Nephron (organoid): ENCODE measurements at regions not wholly inside any gene's neighbourhood (a gene's known extent, or its start where the extent isn't known, plus 50 kb on each side); places are given as distances from the start of the nearest gene placed in this dataset.

ENCODE experiments used
- H3K27ac Mint-ChIP-seq, 3 experiments: 2 replicates each; pipeline ENCODE4 v1.8.0; 2020; ENCODE audit warnings: mixed read lengths in 3 of 3, mild to moderate bottlenecking in 2 of 3, moderate library complexity in 1 of 3
- H3K27me3 Mint-ChIP-seq: 2 replicates; pipeline ENCODE4 v1.8.0; 2021; ENCODE audit warnings: low read depth, mild to moderate bottlenecking, moderate library complexity, mixed read lengths
- H3K36me3 Mint-ChIP-seq: 2 replicates; pipeline ENCODE4 v1.8.0; 2020; ENCODE audit warnings: low read depth, mixed read lengths
- H3K4me1 Mint-ChIP-seq: 2 replicates; pipeline ENCODE4 v1.8.0; 2020; ENCODE audit warnings: mixed read lengths
- H3K4me3 Mint-ChIP-seq, 3 experiments: 2 replicates each; pipeline ENCODE4 v1.8.0; 2020; ENCODE audit warnings: mild to moderate bottlenecking in 3 of 3, mixed read lengths in 3 of 3, moderate library complexity in 2 of 3
- H3K9me3 Mint-ChIP-seq: 2 replicates; pipeline ENCODE4 v1.8.0; 2020; ENCODE audit warnings: mixed read lengths
- CTCF ChIP-seq, 3 experiments: fragments of 200-600 bp; sonication (generic); IDR thresholded peaks; one replicate each; pipeline ENCODE4 v1.5.0; 2021; ENCODE audit warnings: antibody characterized with exemption in 3 of 3; ENCODE audit not compliant: unreplicated experiment in 3 of 3

- Mint-ChIP-seq H3K27me3 (peaks cover 47% of the 10 kb centered on the region), H3K4me3 (no peak overlapping the region), H3K4me1 (peaks cover 58% of the 10 kb centered on the region), H3K27ac (peak overlapping the region; percentile 63 to 100 (median 99)), H3K9me3 (peaks cover 6% of the 10 kb centered on the region), H3K36me3 (peaks cover 3% of the 10 kb centered on the region)
- no peak for TF ChIP-seq CTCF (IDR thresholded peaks at IDR 0.05; ENCODE audit: unreplicated experiment in 3 of 3)
Measured at GRCh38 chr3:128551867-128552266, 58.9 kb upstream of the GATA2 start.

- peaks cover 43% of the 10 kb centered on the region for H3K27me3 Mint-ChIP-seq
- H3K36me3 Mint-ChIP-seq, result peaks cover 3% of the 10 kb centered on the region
- peaks cover 6% of the 10 kb centered on the region for H3K9me3 Mint-ChIP-seq
- TF ChIP-seq CTCF (IDR thresholded peaks at IDR 0.05; ENCODE audit: unreplicated experiment in 3 of 3), result no peak
- peaks cover 58% of the 10 kb centered on the region for H3K4me1 Mint-ChIP-seq
- H3K4me3 Mint-ChIP-seq, result no peak overlapping the region
- H3K27ac Mint-ChIP-seq, result peak overlapping the region; percentile 63 to 100 (median 99)
Measured at GRCh38 chr3:128551451-128551850, 58.5 kb upstream of the GATA2 start.

- TF ChIP-seq CTCF (IDR thresholded peaks at IDR 0.05; ENCODE audit: unreplicated experiment in 3 of 3), result no peak
- Mint-ChIP-seq H3K4me3 (no peak overlapping the region), H3K9me3 (peaks cover 6% of the 10 kb centered on the region), H3K4me1 (peaks cover 57% of the 10 kb centered on the region), H3K27me3 (peaks cover 36% of the 10 kb centered on the region), H3K27ac (peak overlapping the region; percentile 63 to 100 (median 99)), H3K36me3 (peaks cover 3% of the 10 kb centered on the region)
Measured at GRCh38 chr3:128550471-128551126, 57.6 kb upstream of the GATA2 start.

GRCh38 chr3:128550113-128550440 lies 57.1 kb upstream of the GATA2 start:
- H3K4me3 Mint-ChIP-seq, result no peak overlapping the region
- peaks cover 3% of the 10 kb centered on the region for H3K36me3 Mint-ChIP-seq
- peaks cover 57% of the 10 kb centered on the region for H3K4me1 Mint-ChIP-seq
- no peak for TF ChIP-seq CTCF (IDR thresholded peaks at IDR 0.05; ENCODE audit: unreplicated experiment in 3 of 3)
- peak overlapping the region; percentile 99 to 100 (median 99) for H3K27ac Mint-ChIP-seq
- H3K9me3 Mint-ChIP-seq, result peaks cover 7% of the 10 kb centered on the region
- H3K27me3 Mint-ChIP-seq, result peaks cover 36% of the 10 kb centered on the region

- TF ChIP-seq CTCF (IDR thresholded peaks at IDR 0.05; ENCODE audit: unreplicated experiment in 3 of 3), result no peak
- peaks cover 9% of the 10 kb centered on the region for H3K9me3 Mint-ChIP-seq
- H3K27ac Mint-ChIP-seq, result peak overlapping the region; percentile 99 to 100 (median 99)
- H3K36me3 Mint-ChIP-seq, result peaks cover 3% of the 10 kb centered on the region
- H3K4me3 Mint-ChIP-seq, result peak overlapping the region; percentile 46 to 70 (median 64)
- peaks cover 57% of the 10 kb centered on the region for H3K4me1 Mint-ChIP-seq
- peaks cover 30% of the 10 kb centered on the region for H3K27me3 Mint-ChIP-seq
Measured at GRCh38 chr3:128549283-128550112, 56.5 kb upstream of the GATA2 start.
